ENCODE measurements at regions not wholly inside any gene's neighbourhood (a gene's known extent, or its start where the extent isn't known, plus 50 kb on each side); places are given as distances from the start of the nearest gene placed in this dataset.

DNA sequence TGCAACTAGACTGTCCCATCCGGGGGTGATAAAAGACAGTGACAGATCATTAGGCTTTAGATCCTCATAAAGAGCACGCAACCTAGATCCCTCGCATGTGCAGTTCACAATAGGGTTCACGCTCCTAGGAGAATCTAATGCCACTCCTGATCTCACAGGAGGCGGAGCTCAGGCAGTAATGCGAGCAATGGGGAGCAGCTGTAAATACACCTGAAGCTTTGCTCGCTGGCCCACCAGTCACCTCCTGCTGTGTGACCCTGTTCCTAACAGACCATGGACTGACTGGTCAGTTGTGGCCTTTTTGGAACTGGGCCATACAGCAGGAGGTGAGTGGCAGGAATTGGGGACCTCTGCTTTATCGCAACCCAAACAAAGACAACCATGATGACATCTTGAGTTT, 173.2 kb downstream of the DLEU7 start:
- TF ChIP-seq, protein P1, sequence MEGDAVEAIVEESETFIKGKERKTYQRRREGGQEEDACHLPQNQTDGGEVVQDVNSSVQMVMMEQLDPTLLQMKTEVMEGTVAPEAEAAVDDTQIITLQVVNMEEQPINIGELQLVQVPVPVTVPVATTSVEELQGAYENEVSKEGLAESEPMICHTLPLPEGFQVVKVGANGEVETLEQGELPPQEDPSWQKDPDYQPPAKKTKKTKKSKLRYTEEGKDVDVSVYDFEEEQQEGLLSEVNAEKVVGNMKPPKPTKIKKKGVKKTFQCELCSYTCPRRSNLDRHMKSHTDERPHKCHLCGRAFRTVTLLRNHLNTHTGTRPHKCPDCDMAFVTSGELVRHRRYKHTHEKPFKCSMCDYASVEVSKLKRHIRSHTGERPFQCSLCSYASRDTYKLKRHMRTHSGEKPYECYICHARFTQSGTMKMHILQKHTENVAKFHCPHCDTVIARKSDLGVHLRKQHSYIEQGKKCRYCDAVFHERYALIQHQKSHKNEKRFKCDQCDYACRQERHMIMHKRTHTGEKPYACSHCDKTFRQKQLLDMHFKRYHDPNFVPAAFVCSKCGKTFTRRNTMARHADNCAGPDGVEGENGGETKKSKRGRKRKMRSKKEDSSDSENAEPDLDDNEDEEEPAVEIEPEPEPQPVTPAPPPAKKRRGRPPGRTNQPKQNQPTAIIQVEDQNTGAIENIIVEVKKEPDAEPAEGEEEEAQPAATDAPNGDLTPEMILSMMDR (IDR thresholded peaks at IDR 0.05) = no peak
- TF ChIP-seq EP300 (IDR thresholded peaks at IDR 0.05; ENCODE audit: low read depth) (no peak), POLR2A (IDR thresholded peaks at IDR 0.05) (no peak), POLR2AphosphoS5 (IDR thresholded peaks at IDR 0.05) (no peak)

All from transverse colon (tissue), 4 donors.